ENCODE measurements at regions not wholly inside any gene's neighbourhood (a gene's known extent, or its start where the extent isn't known, plus 50 kb on each side); places are given as distances from the start of the nearest gene placed in this dataset.

GRCh38 chr9:108367188-108367587 lies 488.6 kb downstream of the ACTL7B start:
- Histone ChIP-seq H3K9me3 (ENCODE audit: control insufficient read depth, low read depth, low read length) (no peaks in the 10 kb centered on the region), H2BK120ac (ENCODE audit: low read depth, low read length, poor library complexity, severe bottlenecking) (no peak overlapping the region), H3T11ph (ENCODE audit: low read length) (no peak overlapping the region), H4K5ac (ENCODE audit: insufficient read length, low read depth, low read length) (no peak overlapping the region), H3K4me2 (ENCODE audit: insufficient read depth, insufficient read length, low read length) (no peak overlapping the region), H3K27me3 (ENCODE audit: insufficient read depth, low read length) (no peaks in the 10 kb centered on the region), H3K79me2 (ENCODE audit: insufficient read depth, low read length) (no peaks in the 10 kb centered on the region), H3K23me2 (ENCODE audit: insufficient read length, low read depth, low read length, poor library complexity, severe bottlenecking) (no peaks in the 10 kb centered on the region), H3K4me1 (ENCODE audit: insufficient read depth, low read length) (no peaks in the 10 kb centered on the region), H2AK5ac (ENCODE audit: insufficient read length, low read length) (no peak overlapping the region), H3K23ac (ENCODE audit: insufficient read length, low read depth, low read length) (no peak overlapping the region), H3K18ac (ENCODE audit: insufficient read length, low read depth, low read length) (no peak overlapping the region), H3K56ac (ENCODE audit: insufficient read length, low read depth, low read length) (no peak overlapping the region), H3K27ac (ENCODE audit: insufficient read length, low read depth, low read length) (no peak overlapping the region), H3K79me1 (ENCODE audit: insufficient read depth, low read depth, low read length, poor library complexity, severe bottlenecking) (no peaks in the 10 kb centered on the region), H2BK5ac (ENCODE audit: insufficient read length, low read length) (no peak overlapping the region), H3K14ac (ENCODE audit: insufficient read depth, low read length) (no peak overlapping the region), H2BK15ac (ENCODE audit: low read depth, low read length) (no peak overlapping the region), H3K9ac (ENCODE audit: extremely low read depth, insufficient read length, low read length) (no peak overlapping the region), H2BK12ac (ENCODE audit: insufficient read length, low read depth, low read length) (no peak overlapping the region), H2AFZ (ENCODE audit: low read length) (no peak overlapping the region), H4K91ac (ENCODE audit: insufficient read length, low read depth, low read length) (no peak overlapping the region), H4K20me1 (ENCODE audit: control insufficient read depth, insufficient read depth, insufficient read length) (no peaks in the 10 kb centered on the region), H3K4ac (ENCODE audit: low read depth, low read length) (no peak overlapping the region), H2BK20ac (ENCODE audit: low read depth, low read length, poor library complexity, severe bottlenecking) (no peak overlapping the region), H4K8ac (replicated peaks; ENCODE audit: insufficient read length, low read depth, low read length) (no peak overlapping the region)
- no peak for TF ChIP-seq CTCF (conservative IDR thresholded peaks at IDR 0.05)
- Mint-ChIP-seq H3K27me3 (ENCODE audit: low read depth) (0 out of 2 replicates have a peak, but pooled peaks cover 2% of the 10 kb centered on the region), H3K4me1 (no peaks in the 10 kb centered on the region), H3K27ac (no peak overlapping the region; a peak in 1 of 7 replicates), H3K4me3 (no peak overlapping the region), H3K36me3 (ENCODE audit: insufficient read depth in 1 of 3, low read depth in 3 of 3) (0 out of 7 replicates have a peak, but pooled peaks cover 0 to 3% (median 0%) of the 10 kb centered on the region in 3 experiments), H3K9me3 (peaks cover 0 to 2% of the 10 kb centered on the region in 2 experiments; a peak in 3 of 5 replicates)
- no peak for DNase-seq
